HUES64 (cell line): ENCODE measurements at regions not wholly inside any gene's neighbourhood (a gene's known extent, or its start where the extent isn't known, plus 50 kb on each side); places are given as distances from the start of the nearest gene placed in this dataset.
"Not testable (repeated sequence)": the region's sequence is repeated elsewhere in the genome, so short reads cannot be mapped to it uniquely, and the experiment has no call there.

ENCODE experiments used
- H3K27ac ChIP-seq: 2 replicates; pipeline ENCODE4 v1.7.0; 2013; ENCODE audit warnings: low read depth, low read length, inconsistent platforms
- H3K27me3 ChIP-seq: 2 replicates; pipeline ENCODE4 v1.6.1; 2013; ENCODE audit warnings: mild to moderate bottlenecking, low read length; ENCODE audit not compliant: insufficient read depth
- H3K36me3 ChIP-seq: 2 replicates; pipeline ENCODE4 v1.6.1; 2013; ENCODE audit warnings: mild to moderate bottlenecking, low read length; ENCODE audit not compliant: insufficient read depth
- H3K4me1 ChIP-seq: 2 replicates; pipeline ENCODE4 v1.6.1; 2013; ENCODE audit warnings: mild to moderate bottlenecking, low read length, moderate library complexity; ENCODE audit not compliant: insufficient read depth
- H3K4me3 ChIP-seq: 2 replicates; pipeline ENCODE4 v1.5.1; 2013; ENCODE audit warnings: mild to moderate bottlenecking, low read length, moderate library complexity
- H3K9ac ChIP-seq: 2 replicates; pipeline ENCODE4 v1.6.1; 2013; ENCODE audit warnings: mild to moderate bottlenecking, low read depth, low read length
- H3K9me3 ChIP-seq: 2 replicates; pipeline ENCODE4 v1.6.1; 2013; ENCODE audit warnings: low read depth, low read length; ENCODE audit not compliant: insufficient read depth
- WGBS: fragments of 150-250, 120-280 bp; methylation state at CpG from one replicate; pipeline ENCODE4 v1.1.7; 2013; ENCODE audit warnings: missing lambda C conversion rate; 5-methylcytosine and 5-hydroxymethylcytosine counted together

DNA sequence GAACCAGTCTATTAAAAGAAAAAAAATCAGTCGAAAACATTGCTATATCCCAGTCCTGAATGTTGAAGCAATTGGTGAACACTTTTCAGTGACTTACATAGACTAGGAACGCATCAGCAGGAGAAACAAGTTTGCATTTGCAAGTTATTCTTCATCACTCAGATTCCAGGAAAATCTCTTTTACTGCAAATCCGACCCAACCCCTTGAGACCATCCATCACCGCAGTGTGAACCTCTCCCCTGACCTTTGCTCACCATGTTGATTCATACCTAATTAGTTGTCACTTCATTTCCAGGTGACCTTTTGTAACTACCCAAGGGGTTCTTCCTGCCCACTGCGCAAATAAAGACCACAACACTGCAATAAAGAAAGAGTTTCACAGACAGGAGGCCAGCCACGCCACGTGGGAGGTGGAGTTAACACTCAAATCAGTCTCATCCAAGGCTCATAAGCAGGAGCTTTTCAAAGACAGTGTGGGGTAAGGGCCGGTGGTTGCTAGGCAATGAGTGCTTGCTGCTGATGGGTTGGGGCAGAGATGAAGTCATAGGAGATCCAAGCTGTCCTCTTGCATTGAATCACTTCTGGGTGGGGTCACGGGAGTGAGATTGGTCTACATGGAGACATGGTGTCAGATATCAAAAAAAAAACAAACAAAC, 241.3 kb upstream of the TMEM132C start:
- 84% methylated on average over 8 of the region's 9 CpGs for WGBS
- H3K36me3 ChIP-seq: no peaks in the 10 kb centered on the region
- H3K4me3 ChIP-seq: no peak overlapping the region
- H3K27ac ChIP-seq: no peak overlapping the region
- H3K4me1 ChIP-seq: peaks cover 8% of the 10 kb centered on the region
- H3K27me3 ChIP-seq: no peaks in the 10 kb centered on the region
- H3K9me3 ChIP-seq: no peaks in the 10 kb centered on the region
- no peak overlapping the region for H3K9ac ChIP-seq

DNA sequence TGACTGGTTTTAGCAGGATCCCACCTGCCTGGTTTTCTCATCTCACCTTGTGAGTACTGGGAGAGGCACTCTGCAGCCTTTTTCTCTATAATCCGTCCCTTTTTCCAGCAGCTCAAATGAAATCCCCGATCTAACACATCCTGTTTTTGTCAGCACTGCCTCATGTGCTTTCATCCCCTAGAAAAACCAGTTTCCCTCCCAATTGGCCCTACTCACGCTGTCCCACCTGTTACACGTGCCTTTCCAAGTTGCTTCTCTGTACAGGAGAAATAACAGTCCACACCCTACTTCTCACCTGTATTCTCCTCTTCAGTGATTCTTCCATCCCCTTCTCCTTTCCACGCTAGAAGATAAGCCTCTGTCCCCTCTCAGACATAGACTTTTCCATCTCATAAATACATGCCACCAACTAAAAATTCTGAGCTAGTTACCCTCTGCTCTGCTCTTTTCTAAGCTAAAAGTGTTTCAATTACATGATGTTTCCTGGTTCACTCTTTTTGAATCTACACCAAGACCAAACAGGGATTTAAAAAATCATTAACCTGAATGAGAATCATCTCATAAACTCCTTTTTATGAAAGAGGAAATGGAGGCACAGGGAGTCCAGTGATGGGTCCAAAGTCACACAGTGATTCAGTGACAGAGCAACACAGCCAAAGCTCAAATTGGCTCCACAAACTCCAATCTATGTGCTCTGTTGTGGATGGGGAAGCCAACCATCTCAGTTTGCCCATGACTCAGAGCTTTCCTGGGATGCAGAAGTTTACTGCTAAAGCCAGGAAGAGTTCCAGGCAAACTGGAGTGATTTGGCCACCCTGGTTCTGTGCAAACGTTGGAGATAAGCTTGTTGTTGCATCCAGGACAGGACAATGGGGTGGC, 240.0 kb upstream of the TMEM132C start:
- H3K4me3 ChIP-seq: no peak overlapping the region
- peaks cover 8% of the 10 kb centered on the region for H3K4me1 ChIP-seq
- H3K9ac ChIP-seq: no peak overlapping the region
- no peaks in the 10 kb centered on the region for H3K36me3 ChIP-seq
- WGBS: 87% methylated on average over 6 of the region's 6 CpGs
- no peaks in the 10 kb centered on the region for H3K27me3 ChIP-seq
- no peak overlapping the region for H3K27ac ChIP-seq
- H3K9me3 ChIP-seq: no peaks in the 10 kb centered on the region

DNA sequence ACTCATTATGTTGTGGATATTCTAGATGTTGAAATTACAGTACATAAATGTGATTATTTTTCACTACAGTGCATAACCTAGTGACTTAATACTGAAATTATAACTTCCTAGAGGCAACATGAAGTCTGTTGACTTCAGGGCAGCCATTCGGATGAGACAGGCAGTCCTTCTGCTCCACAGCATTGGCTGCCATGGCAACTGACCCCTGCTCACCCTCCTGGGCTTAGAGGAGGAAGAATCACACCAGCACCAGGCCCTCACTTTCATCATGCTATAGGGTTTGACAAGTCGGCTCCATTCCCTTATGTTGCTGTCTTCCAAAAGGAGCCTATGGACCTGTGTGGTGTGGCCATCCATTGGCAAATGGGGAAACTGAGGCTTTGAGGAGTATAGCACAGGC, 233.5 kb upstream of the TMEM132C start:
- WGBS: 89% methylated on average over 2 of the region's 2 CpGs
- H3K9me3 ChIP-seq: no peaks in the 10 kb centered on the region
- no peak overlapping the region for H3K9ac ChIP-seq
- no peaks in the 10 kb centered on the region for H3K36me3 ChIP-seq
- no peak overlapping the region for H3K4me3 ChIP-seq
- no peaks in the 10 kb centered on the region for H3K4me1 ChIP-seq
- H3K27ac ChIP-seq: no peak overlapping the region
- no peaks in the 10 kb centered on the region for H3K27me3 ChIP-seq

DNA sequence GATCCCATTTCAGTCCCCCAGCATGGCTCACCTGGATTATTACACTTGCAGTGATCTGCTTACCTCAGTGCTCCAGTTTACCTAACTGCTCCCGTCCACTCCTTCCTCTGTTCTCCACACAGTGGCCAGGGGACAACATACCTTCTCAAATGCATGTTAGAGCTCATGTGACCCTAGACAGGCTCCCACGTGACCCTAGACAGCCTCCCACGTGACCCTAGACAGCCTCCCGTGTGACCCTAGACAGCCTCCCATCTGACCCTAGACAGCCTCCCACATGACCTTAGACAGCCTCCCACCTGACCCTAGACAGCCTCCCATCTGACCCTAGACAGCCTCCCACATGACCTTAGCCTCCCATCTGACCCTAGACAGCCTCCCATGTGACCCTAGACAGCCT, 226.0 kb upstream of the TMEM132C start:
- 89% methylated on average over 4 of the region's 4 CpGs for WGBS
- Histone ChIP-seq H3K4me3 (no peak overlapping the region), H3K27ac (no peak overlapping the region), H3K36me3 (no peaks in the 10 kb centered on the region), H3K9ac (no peak overlapping the region), H3K4me1 (no peaks in the 10 kb centered on the region), H3K9me3 (peaks cover 6% of the 10 kb centered on the region), H3K27me3 (no peaks in the 10 kb centered on the region)

DNA sequence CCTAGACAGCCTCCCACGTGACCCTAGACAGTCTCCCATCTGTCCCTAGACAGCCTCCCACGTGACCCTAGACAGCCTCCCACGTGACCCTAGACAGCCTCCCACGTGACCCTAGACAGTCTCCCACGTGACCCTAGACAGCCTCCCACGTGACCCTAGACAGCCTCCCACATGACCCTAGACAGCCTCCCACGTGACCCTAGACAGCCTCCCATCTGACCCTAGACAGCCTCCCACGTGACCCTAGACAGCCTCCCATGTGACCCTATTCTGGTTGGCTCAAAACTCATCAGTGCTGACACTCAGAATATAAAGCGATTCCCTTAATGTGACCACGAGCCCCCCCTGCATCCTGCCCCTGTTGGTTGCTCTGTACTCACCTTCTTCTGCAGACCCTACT, 224.7 kb upstream of the TMEM132C start:
- H3K36me3 ChIP-seq, H3K27ac ChIP-seq, H3K9me3 ChIP-seq, H3K27me3 ChIP-seq, H3K9ac ChIP-seq, H3K4me1 ChIP-seq, H3K4me3 ChIP-seq: not testable (repeated sequence)
- 92% methylated on average over 9 of the region's 10 CpGs for WGBS

DNA sequence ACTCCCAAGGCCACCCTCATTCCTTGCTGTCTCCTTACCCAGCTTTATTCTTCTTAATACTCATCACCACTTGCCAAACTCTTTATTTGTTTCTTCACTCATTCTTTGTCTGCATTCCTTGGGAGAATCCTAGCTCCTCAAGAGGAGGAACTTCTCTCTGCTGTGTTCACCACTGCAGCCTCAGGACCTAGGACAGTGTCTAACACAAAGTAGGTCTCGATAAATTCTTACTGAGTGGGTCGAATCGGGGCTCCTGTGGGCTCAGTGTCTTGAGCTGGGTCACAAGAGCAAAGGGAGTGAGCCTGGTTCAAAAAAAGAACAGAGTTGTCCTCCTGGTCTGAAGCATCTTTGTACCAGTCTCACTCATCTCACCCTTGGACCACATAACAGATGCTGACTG, 224.1 kb upstream of the TMEM132C start:
- Histone ChIP-seq H3K9ac (no peak overlapping the region), H3K36me3 (no peaks in the 10 kb centered on the region), H3K27me3 (no peaks in the 10 kb centered on the region; the same call in 1 of the 2 replicates), H3K9me3 (peaks cover 6% of the 10 kb centered on the region), H3K4me1 (no peaks in the 10 kb centered on the region), H3K27ac (no peak overlapping the region), H3K4me3 (no peak overlapping the region)
- WGBS: 96% methylated on average over 3 of the region's 3 CpGs

DNA sequence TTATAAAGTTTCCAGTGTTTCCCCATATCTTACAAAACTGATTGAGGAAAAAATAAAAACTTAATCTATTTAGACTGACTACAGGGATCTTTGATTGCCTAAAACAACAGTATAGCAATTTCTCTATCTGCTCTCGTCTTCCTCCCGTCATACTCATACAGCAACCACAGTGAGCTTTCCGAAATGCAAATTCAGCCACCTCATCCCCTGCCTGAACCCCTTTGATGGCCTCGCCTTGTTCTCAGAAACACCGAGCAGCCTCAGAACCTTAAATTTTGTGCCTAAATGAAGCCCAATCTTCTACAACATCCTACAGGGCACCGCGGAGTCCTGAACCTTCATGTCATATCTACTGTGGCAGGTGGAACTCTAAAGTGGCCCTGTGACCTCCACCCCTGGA, 223.7 kb upstream of the TMEM132C start:
- H3K9me3 ChIP-seq: peaks cover 6% of the 10 kb centered on the region
- H3K36me3 ChIP-seq: no peaks in the 10 kb centered on the region
- 84% methylated on average over 7 of the region's 7 CpGs for WGBS

DNA sequence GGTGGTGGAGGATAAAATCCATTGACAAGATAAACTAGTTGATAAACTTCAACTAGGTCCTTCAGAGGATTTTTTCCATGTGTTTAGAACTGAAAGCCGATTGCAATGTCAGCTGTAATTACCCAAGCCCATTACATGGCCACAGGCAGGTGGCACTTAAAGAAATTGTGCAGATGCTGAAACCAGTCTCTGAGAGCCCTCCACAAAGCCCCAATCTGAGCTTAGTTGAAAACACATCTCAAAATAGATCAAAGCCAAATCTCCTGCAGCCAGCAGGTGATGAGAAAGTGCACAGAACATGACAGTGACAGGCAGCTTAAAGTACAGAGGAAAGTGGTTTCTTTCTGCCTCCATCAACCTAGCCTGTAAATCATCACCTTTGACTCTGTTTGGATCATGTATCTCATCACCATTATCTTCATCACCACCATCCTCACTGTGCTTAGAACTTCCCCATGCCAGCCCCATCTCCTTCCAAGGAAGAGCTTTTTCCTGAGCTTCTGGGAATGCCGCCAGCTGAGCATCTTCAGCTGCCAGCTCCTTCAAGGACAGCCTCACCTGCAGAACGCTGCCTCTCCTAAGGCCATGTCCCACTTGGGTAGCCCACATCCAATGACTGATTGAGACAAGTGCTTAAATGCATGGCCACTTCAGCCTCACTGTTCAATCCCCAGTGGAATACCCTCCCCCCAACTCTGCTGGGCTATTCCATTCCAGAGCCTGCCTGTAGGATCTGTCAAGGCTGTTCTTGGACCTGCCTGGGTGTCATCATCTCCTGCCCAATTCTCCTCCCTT, 219.5 kb upstream of the TMEM132C start:
- Histone ChIP-seq H3K4me3 (no peak overlapping the region), H3K9ac (no peak overlapping the region), H3K27ac (no peak overlapping the region), H3K36me3 (no peaks in the 10 kb centered on the region), H3K9me3 (no peaks in the 10 kb centered on the region), H3K4me1 (no peaks in the 10 kb centered on the region), H3K27me3 (no peaks in the 10 kb centered on the region; the same call in 1 of the 2 replicates)
- WGBS: 93% methylated on average over 3 of the region's 3 CpGs

More for the DNA sequence above, 223.7 kb upstream of the TMEM132C start:
- H3K27ac ChIP-seq: no peak overlapping the region
- no peak overlapping the region for H3K4me3 ChIP-seq
- no peaks in the 10 kb centered on the region for H3K4me1 ChIP-seq
- H3K9ac ChIP-seq: no peak overlapping the region
- no peaks in the 10 kb centered on the region; the same call in 1 of the 2 replicates for H3K27me3 ChIP-seq

DNA sequence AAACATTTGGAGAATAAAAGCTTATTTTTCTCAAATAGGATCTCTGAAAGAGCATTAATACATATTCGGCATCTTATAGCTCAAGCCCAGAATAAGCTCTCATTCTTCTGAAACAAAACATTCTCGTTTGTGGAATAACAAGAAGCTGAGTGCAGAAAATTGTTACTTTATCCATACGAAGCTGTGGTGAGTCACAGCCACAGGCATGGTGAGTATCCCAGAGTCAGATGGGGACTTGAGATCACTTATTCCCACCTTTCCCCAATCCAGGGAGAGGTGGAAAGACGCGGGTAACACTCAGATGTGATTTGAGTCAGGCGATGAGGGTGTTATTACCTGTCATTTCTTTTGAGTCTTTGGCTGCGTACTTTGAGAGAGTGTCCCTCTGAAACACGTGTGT, 214.6 kb upstream of the TMEM132C start:
- Histone ChIP-seq H3K4me3 (no peak overlapping the region), H3K27me3 (no peaks in the 10 kb centered on the region; the same call in 1 of the 2 replicates)
- WGBS: 87% methylated on average over 8 of the region's 8 CpGs

DNA sequence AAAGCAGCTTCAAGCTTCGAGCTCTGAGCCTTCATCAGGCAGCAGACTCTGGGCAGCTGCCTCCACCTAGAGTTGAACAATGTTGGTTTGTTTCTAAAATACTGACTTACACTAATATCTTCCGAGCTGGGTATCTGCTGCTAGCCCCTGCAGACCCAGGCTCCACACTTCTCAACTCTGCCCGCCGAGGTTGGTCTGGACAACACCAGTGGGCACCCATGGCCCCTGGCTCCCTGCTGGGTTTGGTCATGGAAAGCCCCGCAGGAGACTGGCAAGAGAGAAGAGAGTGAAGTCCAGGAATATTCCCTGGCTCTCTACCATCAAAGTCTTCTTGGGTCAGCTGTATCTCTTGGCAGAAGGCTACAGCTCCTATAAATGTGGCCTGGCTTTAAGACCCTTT, 214.2 kb upstream of the TMEM132C start:
- H3K27me3 ChIP-seq: no peaks in the 10 kb centered on the region
- H3K4me3 ChIP-seq: no peak overlapping the region
- 93% methylated on average over 5 of the region's 5 CpGs for WGBS
- no peak overlapping the region for H3K9ac ChIP-seq
- no peaks in the 10 kb centered on the region for H3K36me3 ChIP-seq
- no peaks in the 10 kb centered on the region for H3K9me3 ChIP-seq
- peaks cover 6% of the 10 kb centered on the region; the same call in 1 of the 2 replicates for H3K4me1 ChIP-seq
- H3K27ac ChIP-seq: no peak overlapping the region

More for the DNA sequence above, 214.6 kb upstream of the TMEM132C start:
- Histone ChIP-seq H3K9me3 (no peaks in the 10 kb centered on the region), H3K27ac (no peak overlapping the region), H3K36me3 (no peaks in the 10 kb centered on the region), H3K9ac (no peak overlapping the region), H3K4me1 (peaks cover 6% of the 10 kb centered on the region; the same call in 1 of the 2 replicates)

DNA sequence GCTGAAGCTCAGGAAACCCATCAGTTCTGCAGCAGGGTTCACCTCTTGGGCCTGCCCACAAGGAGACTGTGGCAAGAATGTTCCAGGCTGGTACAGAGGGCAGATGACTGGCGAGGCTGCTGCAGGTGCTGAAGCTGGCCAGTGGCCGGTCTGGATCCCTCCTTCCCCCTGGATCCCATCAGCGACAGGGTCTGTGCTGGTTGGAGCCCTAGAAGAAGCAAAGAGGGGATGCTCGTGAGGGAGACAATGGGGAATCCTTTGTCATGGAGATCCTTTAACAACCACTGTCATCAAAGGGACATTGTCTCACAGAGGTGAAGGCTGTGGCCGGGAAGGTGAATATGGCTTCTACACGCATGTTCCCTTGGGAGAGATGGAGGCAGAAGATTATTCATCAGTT, 211.4 kb upstream of the TMEM132C start:
- Histone ChIP-seq H3K36me3 (no peaks in the 10 kb centered on the region), H3K27me3 (no peaks in the 10 kb centered on the region), H3K4me3 (no peak overlapping the region), H3K9ac (no peak overlapping the region), H3K4me1 (peaks cover 6% of the 10 kb centered on the region; the same call in 1 of the 2 replicates), H3K9me3 (no peaks in the 10 kb centered on the region), H3K27ac (no peak overlapping the region)
- WGBS: 55% methylated on average over 6 of the region's 6 CpGs
